Vagina (tissue), 2 donors: ENCODE measurements at regions not wholly inside any gene's neighbourhood (a gene's known extent, or its start where the extent isn't known, plus 50 kb on each side); places are given as distances from the start of the nearest gene placed in this dataset.

Experiments
- POLR2A ChIP-seq, 2 donors: fragments of 450-650 bp; IDR thresholded peaks; one replicate each; pipeline ENCODE4 v1.6.1; 2017; ENCODE audit warnings: antibody characterized with exemption in 2 of 2, mild to moderate bottlenecking in 2 of 2, moderate library complexity in 2 of 2
- TF ChIP-seq, protein P1 (sequence below), 3 experiments: fragments of 450-650 bp in 2 of 3; fragments of 200-600 bp in 1 of 3; sonication (generic) in 1 of 3; IDR thresholded peaks; one replicate each; pipeline ENCODE4 v1.5.1; 2017 to 2019; ENCODE audit warnings: antibody characterized with exemption in 3 of 3, mild to moderate bottlenecking in 2 of 3, moderate library complexity in 2 of 3

DNA sequence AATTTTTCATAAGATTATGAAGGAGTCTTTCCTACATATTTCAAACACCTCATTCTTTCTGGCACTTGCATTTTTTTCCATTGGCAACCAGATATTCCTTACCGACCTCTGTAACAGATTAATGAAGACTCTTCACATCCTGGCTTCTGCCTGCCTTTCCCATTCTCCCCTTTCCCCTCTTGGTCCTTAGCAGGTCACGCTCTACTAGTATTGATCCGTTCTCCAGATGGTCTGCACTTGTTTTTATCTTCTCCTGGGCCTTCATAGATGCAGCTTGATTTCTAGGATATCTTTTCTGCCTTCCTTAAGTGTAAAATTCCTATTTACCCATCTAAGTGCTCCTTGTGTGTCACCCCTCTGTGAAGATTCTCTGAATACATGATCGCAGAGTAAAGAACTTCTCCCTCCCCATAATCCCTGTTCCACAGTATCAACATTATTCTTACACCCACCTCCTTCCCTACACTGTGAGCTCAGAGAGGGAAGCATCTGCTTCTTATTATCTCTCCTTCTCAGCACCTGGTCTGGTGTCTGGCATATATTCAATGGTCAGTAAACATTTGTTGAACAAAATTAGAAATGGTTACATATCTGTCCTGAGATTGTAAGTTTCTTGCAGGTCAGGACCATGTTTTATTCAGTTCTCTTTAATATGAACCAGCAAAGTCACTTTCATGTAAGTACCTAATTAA is 654.2 kb downstream of the REEP3 start:
- no peak for TF ChIP-seq POLR2A (IDR thresholded peaks at IDR 0.05)
- TF ChIP-seq, protein P1, sequence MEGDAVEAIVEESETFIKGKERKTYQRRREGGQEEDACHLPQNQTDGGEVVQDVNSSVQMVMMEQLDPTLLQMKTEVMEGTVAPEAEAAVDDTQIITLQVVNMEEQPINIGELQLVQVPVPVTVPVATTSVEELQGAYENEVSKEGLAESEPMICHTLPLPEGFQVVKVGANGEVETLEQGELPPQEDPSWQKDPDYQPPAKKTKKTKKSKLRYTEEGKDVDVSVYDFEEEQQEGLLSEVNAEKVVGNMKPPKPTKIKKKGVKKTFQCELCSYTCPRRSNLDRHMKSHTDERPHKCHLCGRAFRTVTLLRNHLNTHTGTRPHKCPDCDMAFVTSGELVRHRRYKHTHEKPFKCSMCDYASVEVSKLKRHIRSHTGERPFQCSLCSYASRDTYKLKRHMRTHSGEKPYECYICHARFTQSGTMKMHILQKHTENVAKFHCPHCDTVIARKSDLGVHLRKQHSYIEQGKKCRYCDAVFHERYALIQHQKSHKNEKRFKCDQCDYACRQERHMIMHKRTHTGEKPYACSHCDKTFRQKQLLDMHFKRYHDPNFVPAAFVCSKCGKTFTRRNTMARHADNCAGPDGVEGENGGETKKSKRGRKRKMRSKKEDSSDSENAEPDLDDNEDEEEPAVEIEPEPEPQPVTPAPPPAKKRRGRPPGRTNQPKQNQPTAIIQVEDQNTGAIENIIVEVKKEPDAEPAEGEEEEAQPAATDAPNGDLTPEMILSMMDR (IDR thresholded peaks at IDR 0.05) = no peak
